Testis (tissue), 2 donors: ENCODE measurements at regions not wholly inside any gene's neighbourhood (a gene's known extent, or its start where the extent isn't known, plus 50 kb on each side); places are given as distances from the start of the nearest gene placed in this dataset.

ENCODE experiments used
- CTCF ChIP-seq, 3 experiments: fragments of 450-650 bp in 2 of 3; fragments of 200-600 bp in 1 of 3; sonication (generic) in 1 of 3; IDR thresholded peaks; one replicate each; pipeline ENCODE4 v1.5.1; 2016 to 2019; ENCODE audit warnings: antibody characterized with exemption in 3 of 3, mild to moderate bottlenecking in 2 of 3, moderate library complexity in 1 of 3
- POLR2A ChIP-seq: fragments of 450-650 bp; IDR thresholded peaks from one replicate; pipeline ENCODE4 v1.6.1; 2017; ENCODE audit warnings: antibody characterized with exemption, mild to moderate bottlenecking, moderate library complexity

GRCh38 chr7:19209166-19209696 lies 64.0 kb upstream of the FERD3L start:
- TF ChIP-seq CTCF (IDR thresholded peaks at IDR 0.05), result no peak
- TF ChIP-seq POLR2A, result no peak
